HG02798 (cell line): ENCODE measurements at regions not wholly inside any gene's neighbourhood (a gene's known extent, or its start where the extent isn't known, plus 50 kb on each side); places are given as distances from the start of the nearest gene placed in this dataset.
"Not testable (repeated sequence)": the region's sequence is repeated elsewhere in the genome, so short reads cannot be mapped to it uniquely, and the experiment has no call there.

Experiments
- ATAC-seq: cut with Tn5 transposase; IDR thresholded peaks from one replicate; pipeline ENCODE4 v1.9.1; 2021; ENCODE audit warnings: mild to moderate bottlenecking; ENCODE audit not compliant: unreplicated experiment, poor library complexity

DNA sequence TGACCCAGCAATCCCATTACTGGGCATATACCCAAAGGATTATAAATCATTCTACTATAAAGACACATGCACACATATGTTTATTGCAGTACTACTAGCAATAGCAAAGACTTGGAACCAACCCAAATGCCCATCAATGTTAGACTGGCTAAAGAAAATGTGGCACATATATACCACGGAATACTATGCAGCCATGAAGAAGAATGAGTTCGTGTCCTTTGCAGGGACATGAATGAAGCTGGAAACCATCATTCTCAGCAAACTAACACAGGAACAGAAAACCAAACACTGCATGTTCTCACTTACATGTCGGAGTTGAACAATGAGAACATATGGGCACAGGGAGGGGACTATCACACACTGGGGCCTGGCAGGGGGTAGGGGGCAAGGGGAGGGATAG is 183.0 kb downstream of the HACE1 start:
- ATAC-seq, result not testable (repeated sequence)

DNA sequence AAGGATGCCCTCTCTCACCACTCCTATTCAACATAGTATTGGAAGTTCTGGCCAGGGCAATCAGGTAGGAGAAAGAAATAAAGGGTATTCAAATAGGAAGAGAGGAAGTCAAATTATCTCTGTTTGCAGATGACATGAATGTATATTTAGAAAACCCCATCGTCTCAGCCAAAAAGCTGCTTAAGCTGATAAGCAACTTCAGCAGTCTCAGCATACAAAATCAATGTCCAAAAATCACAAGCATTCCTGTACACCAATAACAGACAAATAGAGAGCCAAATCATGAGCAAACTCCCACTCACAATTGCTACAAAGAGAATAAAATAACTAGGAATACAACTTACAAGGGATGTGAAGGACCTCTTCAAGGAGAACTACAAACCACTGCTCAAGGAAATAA is 184.6 kb downstream of the HACE1 start:
- not testable (repeated sequence) for ATAC-seq

DNA sequence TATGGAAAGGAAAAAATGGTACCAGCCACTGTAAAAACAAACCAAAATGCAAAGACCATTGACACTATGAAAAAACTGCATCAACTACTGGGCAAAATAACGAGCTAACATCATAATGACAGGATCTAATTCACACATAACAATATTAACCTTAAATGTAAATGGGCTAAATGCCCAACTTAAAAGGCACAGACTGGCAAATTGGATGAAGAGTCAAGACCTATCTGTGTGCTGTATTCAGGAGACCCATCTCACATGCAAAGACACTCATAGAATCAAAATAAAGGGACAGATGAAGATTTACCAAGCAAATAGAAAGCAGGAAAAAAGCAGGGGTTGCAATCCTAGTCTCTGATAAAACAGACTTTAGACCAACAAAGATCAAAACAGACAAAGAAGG is 186.6 kb downstream of the HACE1 start:
- not testable (repeated sequence) for ATAC-seq

DNA sequence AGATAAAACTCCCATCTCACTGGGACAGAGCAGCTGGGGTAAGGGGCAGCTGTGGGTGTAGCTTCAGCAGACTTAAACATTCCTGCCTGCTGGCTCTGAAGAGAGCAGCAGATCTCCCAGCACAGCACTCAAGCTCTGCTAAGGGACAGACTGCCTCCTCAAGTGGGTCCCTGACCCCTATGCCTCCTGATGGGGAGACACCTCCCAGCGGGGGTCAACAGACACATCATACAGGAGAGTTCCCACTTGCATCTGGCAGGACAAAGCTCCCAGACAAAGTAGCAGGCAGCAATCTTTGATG is 188.2 kb downstream of the HACE1 start:
- not testable (repeated sequence) for ATAC-seq

DNA sequence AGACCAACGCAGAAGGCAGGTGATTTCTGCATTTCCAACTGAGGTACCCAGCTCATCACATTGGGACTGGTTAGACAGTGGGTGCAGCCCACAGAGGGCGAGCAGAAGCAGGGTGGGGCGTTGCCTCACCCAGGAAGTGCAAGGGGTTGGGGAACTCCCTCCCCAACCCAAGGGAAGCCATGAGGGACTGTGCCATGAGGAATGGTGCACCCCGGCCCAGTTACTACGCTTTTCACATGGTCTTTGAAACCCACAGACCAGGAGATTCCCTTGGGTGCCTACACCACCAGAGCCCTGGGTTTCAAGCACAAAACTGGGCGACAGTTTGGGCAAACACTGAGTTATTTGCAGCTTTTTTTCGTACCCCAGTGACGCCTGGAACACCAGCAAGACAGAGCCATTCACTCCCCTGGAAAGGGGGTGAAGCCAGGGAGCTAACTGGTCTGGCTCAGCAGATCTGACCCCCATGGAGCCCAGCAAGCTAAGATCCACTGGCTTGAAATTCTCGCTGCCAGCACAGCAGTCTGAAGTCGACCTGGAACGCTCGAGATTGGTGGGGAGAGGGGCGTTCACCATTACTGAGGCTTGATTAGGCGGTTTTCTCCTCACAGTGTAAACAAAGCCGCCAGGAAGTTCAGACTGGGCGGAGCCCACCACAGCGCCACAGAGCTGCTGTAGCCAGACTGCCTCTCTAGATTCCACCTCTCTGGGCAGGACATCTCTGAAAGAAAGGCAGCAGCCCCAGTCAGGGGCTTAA is 188.7 kb downstream of the HACE1 start:
- ATAC-seq, result not testable (repeated sequence)

DNA sequence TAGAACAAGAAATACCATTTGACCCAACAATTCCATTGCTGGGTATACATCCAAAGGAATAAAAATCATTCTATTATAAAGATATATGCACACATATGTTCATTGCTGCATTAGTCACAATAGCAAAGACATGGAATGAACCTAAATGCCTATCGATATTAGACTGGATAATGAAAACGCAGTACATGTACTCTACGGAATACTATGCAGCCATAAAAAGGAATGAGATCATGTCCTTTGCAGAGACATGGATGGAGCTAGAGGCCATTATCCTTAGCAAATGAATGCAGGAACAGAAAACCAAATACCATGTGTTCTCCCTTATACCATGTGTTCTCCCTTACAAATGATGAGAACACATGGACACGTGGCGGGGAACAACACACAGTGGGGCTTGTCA is 190.2 kb downstream of the HACE1 start:
- ATAC-seq, result no peak

DNA sequence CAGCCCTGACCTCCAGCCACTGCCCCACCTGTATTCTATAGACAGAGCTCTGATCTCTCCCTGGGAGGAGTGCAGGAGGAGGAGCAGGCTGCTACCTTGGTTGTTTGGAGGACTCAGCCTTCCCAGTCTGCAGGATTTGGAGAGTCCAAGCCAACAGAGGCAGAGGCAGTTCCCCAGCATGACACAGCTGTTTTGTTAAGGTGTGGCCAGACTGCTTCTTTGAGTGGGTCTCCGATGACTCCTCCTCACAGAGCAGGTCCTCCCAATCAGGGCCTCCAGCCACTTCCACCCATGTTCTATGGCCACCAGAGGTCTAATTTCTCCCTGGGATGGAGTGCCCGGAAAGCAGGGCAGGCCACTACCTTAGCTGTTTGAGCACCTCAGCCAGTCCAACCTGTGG is 203.5 kb downstream of the HACE1 start:
- no peak for ATAC-seq

DNA sequence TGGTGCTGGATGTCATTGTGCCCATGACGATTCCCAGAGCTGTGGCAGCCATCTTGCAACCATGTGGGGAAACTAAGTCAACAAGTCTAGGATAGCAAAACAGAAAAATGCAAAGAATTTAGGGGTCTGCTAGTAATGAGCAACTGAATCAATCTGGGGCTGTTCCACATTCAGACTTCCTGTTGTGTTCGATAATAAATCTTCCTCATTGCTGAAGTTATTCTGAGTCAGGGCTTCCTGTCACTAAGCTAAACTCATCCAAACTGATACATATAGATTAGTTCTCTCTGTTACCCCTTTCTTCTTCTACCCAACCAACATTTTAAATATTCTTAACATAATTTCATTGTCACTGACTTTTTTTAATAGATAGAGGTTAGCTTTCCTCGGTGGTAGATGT is 205.9 kb downstream of the HACE1 start:
- ATAC-seq, result no peak

DNA sequence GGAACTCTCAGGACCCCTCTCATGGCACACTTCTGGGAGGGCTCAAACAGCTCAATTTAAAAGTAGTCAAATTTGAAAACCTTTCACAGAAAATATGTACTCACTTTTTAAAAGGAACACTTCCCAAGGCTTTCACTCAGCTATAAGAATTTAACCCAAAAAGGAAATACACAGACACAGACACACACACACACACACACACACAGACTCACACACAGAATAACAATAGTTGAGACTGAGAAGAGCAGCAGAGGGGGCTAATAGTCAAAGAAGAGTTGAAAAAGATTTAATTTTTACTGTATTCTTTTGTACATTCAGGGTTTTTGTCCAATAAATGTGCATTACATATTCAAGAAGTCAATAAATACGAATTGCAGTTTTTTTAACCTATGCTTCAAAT is 211.4 kb downstream of the HACE1 start:
- ATAC-seq, result no peak

DNA sequence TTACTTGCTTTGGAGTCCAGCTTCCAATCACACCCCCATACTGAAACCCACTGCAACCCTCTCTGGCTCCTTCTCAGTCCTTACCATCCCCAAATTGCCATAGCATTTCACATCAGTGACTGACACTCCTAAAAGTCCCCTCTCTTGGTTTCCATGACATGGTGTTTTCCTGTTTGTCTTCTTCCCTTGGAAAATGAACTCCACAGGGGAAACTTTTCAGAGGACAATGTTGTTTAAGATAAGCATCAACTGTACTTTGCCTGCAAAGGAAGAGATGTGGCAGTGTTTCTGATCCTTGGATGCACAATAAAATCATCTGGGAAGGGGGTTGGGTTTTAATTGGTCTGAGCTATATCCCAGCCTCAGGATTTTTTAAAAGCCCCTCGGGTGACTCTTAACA is 214.9 kb downstream of the HACE1 start:
- ATAC-seq, result no peak

DNA sequence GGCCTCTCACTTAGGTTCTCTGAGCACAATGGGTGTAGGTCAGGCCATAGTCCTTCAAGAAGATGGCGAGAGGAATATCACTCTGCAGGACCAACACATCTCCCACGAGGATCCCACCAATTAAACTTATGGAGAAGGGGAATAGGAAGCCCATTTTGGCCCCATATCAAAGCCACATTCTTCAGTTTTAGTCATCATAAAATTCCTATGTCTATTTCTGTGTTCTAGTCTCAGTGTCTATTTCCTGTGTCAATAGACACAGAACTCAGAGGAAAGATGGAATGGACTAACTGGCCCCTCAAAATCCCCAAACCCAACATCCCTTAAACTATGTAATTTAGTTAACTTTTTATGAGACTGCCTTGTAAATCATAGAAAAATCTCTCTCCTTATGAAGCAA is 216.8 kb downstream of the HACE1 start:
- no peak for ATAC-seq

DNA sequence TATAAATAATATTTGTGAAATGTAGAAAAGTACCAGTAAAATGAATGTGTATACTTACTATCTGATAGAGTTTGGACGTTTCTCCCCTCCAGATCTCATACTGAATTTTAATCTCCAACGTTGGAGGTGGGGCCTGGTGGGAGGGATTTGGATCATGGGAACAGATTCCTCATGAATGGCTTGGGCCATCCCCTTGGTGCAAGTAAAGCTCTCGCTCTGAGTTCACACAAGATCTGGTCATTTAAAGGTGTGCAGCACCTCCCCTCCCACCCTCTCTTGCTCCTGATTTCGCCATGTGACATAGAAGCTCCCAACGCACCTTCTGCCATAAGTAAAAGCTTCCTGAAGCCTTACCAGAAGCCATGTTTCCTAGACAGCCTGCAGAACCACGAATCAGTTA is 219.0 kb downstream of the HACE1 start:
- ATAC-seq, result no peak

DNA sequence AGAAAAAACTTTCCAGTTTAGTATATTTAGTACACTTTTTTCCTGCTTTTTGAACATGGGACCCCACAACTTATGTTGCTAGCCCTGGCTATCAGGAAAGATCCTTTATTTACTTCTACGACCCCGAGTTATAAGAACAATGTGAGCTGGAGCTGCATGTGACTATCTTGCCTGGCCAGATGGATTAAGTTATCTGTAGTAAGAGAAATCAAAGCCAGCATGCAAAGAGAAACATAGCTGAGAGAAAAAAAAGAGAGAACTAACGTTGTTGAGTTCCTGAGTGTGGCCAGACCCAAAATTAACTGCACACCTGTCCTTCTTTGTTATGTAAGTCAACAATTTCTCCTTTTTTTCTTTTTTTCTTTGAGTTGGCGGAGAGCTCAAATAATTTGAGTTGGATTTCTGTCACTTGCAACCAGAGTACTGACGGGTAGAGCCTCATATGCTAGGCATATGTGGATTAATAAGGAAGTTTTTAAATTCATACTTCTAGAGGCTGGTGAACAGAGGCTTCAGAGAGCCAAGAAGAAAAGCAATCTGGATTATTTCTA is 219.5 kb downstream of the HACE1 start:
- ATAC-seq, result no peak

DNA sequence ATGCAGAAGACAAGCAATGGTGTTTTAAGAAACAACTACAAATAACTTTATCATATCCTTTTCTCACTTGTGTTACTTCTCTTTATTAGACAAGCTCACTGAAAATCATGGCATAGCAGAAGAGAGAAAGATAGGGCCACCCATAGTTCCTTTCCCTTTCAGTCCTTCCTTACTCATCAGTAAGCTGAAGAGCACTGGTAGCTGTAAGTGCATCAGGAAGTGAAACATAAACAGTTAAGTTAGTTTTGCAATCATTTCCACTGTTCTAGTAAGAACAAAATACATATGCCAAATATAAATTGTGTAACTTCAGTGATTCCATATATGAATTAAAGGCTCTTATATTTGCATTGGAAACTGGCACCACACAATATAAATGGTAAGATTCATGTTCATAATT is 220.1 kb downstream of the HACE1 start:
- ATAC-seq, result peak; percentile 90

DNA sequence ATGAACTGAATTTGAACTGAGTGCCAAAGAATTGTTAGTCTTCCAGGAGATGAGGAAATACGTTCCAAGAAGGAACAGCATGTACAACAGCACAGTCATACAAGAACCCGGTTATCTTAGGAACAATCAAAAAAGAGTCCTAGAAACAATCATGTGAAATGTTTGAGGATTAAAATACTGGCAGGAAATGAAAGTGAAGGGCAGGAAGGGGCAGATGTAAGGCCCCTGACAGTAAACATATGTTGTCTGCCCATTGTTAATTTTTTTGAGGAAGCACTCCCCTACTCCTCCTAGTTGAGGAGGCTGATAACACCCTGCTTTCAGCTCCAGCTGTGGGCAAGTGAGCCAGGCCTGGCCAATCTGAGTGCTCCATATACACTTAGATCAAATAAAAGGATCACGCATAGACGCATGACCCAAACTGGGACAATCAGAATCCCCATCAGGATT is 220.9 kb downstream of the HACE1 start:
- ATAC-seq, result no peak

DNA sequence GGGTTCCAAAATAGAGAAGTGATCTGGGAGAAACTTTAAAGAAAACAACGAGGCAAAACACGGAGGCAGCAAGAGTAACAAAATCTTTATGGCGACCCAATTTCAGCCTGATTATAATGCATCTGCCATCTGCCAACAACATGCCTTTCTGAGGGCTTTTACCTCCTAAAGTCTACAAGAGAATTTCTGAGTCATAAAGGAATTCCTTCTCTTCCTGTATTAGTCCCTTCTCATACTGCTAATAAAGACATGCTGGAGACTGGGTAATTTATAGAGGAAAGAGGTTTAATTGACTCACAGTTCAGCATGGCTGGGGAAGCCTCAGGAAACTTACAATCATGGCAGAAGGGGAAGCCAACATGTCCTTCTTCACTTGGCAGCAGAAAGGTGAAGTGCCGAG is 226.6 kb downstream of the HACE1 start:
- no peak for ATAC-seq

DNA sequence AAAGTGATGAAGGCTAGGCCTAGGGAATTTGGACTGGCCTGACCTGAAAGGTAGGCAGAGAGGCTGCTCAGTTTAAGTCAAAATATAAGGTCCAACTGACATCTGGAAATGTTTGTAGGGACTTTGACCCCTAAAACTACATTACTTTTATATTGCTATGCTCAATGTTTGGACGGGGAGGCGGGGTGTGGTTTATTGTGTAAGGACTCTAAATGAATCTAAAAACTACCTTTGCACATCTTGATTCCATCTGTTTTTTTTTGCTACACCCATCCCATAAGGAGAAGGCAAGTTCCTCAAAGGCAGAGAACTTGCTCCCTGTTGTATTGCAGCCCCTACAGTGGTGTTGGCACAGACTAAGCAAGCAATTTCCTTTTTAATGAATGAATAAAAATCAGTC is 227.1 kb downstream of the HACE1 start:
- ATAC-seq, result no peak

DNA sequence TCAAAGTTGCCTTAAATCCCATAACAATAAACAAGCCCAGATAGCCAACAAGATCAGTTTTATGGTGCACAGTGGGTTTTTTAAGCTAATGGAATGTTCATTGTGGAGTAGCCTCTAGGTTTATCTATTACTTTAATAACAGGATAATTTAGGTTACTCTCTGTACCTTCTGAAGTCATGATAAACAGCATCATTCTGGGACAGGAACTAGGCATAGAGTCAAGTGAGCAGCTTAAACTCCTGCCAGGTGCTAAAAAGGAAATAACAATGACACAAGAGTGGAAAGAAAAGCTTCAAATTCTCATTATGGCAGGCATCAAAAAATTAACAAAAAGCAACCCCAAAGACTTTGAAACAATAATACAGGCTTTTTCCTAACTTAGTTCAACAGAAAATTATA is 228.8 kb downstream of the HACE1 start:
- ATAC-seq, result no peak

DNA sequence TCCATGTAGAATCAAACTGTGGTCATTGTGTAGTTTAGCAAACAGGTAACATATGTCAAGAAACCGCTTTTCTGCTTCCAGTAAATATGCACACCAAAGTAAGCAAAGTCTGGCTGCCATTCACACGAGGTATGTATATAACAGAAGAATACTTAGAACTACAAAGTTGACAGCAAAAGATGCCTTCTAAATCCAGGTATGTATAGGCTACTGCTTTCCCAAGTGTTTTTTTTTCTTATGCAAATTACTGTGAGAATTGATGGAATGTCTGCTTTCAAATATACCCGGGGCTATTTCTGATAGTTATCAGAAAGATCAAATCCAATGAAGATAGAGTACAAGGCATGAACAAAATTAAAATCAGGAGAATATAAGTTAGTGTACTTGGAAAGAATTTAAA is 229.2 kb downstream of the HACE1 start:
- ATAC-seq, result no peak

DNA sequence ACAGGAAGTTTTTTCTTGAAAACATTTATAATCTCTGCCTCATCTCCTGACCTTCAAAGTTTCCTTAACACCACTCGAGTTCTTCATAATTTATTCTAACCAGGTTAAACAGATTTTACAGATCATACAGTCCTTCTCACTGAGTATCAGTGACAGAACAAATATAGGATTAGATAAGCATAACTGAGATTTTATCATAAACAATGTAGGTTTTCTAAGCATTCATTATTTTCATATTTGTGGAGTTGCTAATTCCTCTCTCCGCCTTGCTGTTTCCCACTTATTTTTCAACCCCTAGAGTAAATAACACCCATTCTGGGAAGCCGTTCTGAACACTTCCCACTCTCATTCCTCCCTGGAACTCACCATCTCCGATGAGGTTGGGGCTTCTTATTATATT is 229.9 kb downstream of the HACE1 start:
- no peak for ATAC-seq

DNA sequence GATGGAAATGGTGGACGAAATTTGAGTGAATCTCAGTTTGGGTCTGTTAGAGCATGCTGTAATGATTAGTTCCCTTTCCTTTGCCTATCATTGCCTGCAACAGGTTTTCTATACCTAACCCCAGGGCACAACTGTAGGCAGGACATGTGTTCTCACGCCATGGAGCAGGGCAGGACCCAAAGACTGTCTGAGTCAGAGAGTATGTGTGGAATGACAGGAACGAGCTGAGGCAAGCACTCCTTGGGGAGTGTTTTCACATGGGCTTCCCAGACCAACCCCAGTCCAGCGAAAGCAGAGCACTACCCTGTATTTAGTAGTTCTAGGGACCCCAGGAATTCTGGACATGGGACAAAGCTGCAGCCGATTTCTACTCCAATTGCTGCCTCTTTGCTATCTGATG is 234.2 kb downstream of the HACE1 start:
- ATAC-seq, result no peak

DNA sequence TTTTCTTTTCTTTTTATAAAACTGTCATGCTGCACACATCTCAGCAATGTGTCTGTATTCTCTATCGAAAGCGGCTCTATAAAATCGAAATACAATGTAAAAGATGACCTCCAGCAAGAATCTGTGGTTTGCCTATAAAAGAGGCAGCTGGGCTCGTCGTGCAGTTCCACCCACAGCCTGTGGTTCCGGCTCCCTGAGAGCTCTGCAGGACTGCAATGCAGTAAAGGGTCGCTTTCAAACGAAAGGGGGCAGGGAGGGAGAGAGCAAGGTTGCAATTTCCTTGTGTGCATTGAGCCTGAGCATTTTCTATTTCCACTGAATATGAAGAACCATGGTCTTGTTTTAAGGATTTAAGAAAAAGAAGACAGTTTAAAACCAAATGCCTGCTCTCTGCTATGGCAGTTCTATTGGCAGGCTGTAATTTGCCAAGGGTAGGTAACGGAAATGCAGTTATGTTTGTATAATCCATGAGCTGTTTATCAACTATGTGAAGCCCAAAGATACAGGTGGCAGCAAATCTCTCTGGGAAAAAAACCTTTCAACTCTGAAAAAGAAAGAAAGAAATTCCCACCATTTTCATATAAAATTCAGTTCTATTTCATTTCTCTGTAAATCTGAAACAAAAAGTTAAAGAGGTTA is 236.5 kb downstream of the HACE1 start:
- ATAC-seq, result peak; percentile 64
